ENCODE measurements at regions not wholly inside any gene's neighbourhood (a gene's known extent, or its start where the extent isn't known, plus 50 kb on each side); places are given as distances from the start of the nearest gene placed in this dataset.

- H3K36me3 Mint-ChIP-seq (ENCODE audit: low read depth, unreplicated experiment) = no peaks in the 10 kb centered on the region
Measured at GRCh38 chr4:55730280-55730931, 89.2 kb upstream of the EXOC1L start.

DNA sequence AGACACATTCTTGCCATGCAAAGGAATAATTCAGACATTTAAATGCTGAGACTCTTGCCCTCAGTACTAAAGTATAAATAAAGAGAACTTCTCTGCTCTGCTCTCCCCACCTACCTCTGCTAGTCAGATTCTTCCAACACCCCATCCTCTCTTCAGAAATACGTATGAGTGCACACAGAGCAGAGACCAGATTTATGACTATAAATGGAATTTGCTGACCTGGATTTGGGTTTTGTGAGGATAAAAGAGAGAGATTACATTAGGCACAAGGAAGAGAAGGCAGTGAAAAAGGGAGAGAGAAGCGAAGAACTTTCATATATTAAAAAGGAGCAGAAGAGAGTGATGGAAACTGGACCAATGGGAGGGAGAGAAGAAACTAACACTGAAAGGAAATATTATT lies 87.6 kb upstream of the EXOC1L start:
- Mint-ChIP-seq H3K27ac (ENCODE audit: unreplicated experiment) (no peak overlapping the region), H3K36me3 (ENCODE audit: low read depth, unreplicated experiment) (no peaks in the 10 kb centered on the region), H3K27me3 (ENCODE audit: unreplicated experiment) (peaks cover 5% of the 10 kb centered on the region), H3K4me1 (ENCODE audit: unreplicated experiment) (no peaks in the 10 kb centered on the region), H3K4me3 (ENCODE audit: unreplicated experiment) (no peak overlapping the region), H3K9me3 (ENCODE audit: unreplicated experiment) (no peaks in the 10 kb centered on the region)
- DNase-seq (ENCODE audit: low spot score) = no peak
- TF ChIP-seq, protein P1, sequence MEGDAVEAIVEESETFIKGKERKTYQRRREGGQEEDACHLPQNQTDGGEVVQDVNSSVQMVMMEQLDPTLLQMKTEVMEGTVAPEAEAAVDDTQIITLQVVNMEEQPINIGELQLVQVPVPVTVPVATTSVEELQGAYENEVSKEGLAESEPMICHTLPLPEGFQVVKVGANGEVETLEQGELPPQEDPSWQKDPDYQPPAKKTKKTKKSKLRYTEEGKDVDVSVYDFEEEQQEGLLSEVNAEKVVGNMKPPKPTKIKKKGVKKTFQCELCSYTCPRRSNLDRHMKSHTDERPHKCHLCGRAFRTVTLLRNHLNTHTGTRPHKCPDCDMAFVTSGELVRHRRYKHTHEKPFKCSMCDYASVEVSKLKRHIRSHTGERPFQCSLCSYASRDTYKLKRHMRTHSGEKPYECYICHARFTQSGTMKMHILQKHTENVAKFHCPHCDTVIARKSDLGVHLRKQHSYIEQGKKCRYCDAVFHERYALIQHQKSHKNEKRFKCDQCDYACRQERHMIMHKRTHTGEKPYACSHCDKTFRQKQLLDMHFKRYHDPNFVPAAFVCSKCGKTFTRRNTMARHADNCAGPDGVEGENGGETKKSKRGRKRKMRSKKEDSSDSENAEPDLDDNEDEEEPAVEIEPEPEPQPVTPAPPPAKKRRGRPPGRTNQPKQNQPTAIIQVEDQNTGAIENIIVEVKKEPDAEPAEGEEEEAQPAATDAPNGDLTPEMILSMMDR (IDR thresholded peaks at IDR 0.05; ENCODE audit: unreplicated experiment) = no peak

More at GRCh38 chr4:55730280-55730931, 89.2 kb upstream of the EXOC1L start:
- Mint-ChIP-seq H3K27ac (ENCODE audit: unreplicated experiment) (no peak overlapping the region), H3K4me1 (ENCODE audit: unreplicated experiment) (no peaks in the 10 kb centered on the region), H3K9me3 (ENCODE audit: unreplicated experiment) (no peaks in the 10 kb centered on the region), H3K27me3 (ENCODE audit: unreplicated experiment) (peaks cover 4% of the 10 kb centered on the region), H3K4me3 (ENCODE audit: unreplicated experiment) (no peak overlapping the region)
- TF ChIP-seq, protein P1 (IDR thresholded peaks at IDR 0.05; ENCODE audit: unreplicated experiment) = no peak
- DNase-seq (ENCODE audit: low spot score) = no peak

DNA sequence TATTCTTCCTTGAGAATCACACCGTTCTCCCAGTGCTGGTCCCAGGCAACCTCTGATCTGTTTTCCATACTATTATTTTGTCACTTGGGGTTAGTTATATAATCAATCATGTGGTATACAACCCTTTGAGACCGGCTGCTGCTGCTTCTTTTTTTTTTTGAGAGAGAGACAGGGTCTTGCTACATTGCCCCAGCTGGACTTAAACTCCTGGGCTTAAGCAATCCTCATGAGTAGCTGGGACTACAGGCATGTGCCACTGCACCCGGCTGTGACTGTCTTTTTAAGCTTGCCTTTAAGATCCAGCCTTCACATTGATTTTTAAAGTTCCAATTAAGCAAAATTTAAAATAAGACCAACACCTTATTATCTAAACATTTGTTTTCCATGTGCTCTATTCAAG lies 86.7 kb upstream of the EXOC1L start:
- H3K27me3 Mint-ChIP-seq (ENCODE audit: unreplicated experiment) = peaks cover 5% of the 10 kb centered on the region
- no peaks in the 10 kb centered on the region for H3K9me3 Mint-ChIP-seq (ENCODE audit: unreplicated experiment)

GRCh38 chr4:55733932-55734331 lies 85.7 kb upstream of the EXOC1L start:
- no peak overlapping the region for H3K27ac Mint-ChIP-seq (ENCODE audit: unreplicated experiment)
- no peaks in the 10 kb centered on the region for H3K9me3 Mint-ChIP-seq (ENCODE audit: unreplicated experiment)
- no peaks in the 10 kb centered on the region for H3K4me1 Mint-ChIP-seq (ENCODE audit: unreplicated experiment)
- DNase-seq (ENCODE audit: low spot score) = no peak
- peaks cover 5% of the 10 kb centered on the region for H3K27me3 Mint-ChIP-seq (ENCODE audit: unreplicated experiment)
- H3K36me3 Mint-ChIP-seq (ENCODE audit: low read depth, unreplicated experiment) = no peaks in the 10 kb centered on the region
- no peak overlapping the region for H3K4me3 Mint-ChIP-seq (ENCODE audit: unreplicated experiment)
- TF ChIP-seq, protein P1 (IDR thresholded peaks at IDR 0.05; ENCODE audit: unreplicated experiment) = no peak

More for the DNA sequence above, 86.7 kb upstream of the EXOC1L start:
- no peaks in the 10 kb centered on the region for H3K4me1 Mint-ChIP-seq (ENCODE audit: unreplicated experiment)
- no peak overlapping the region for H3K4me3 Mint-ChIP-seq (ENCODE audit: unreplicated experiment)
- TF ChIP-seq, protein P1 (IDR thresholded peaks at IDR 0.05; ENCODE audit: unreplicated experiment) = no peak
- no peak for DNase-seq (ENCODE audit: low spot score)
- H3K27ac Mint-ChIP-seq (ENCODE audit: unreplicated experiment) = no peak overlapping the region
- no peaks in the 10 kb centered on the region for H3K36me3 Mint-ChIP-seq (ENCODE audit: low read depth, unreplicated experiment)

GRCh38 chr4:55736605-55737183 lies 82.9 kb upstream of the EXOC1L start:
- TF ChIP-seq, protein P1 (IDR thresholded peaks at IDR 0.05; ENCODE audit: unreplicated experiment) = peak; percentile 73
- peaks cover 3% of the 10 kb centered on the region for H3K27me3 Mint-ChIP-seq (ENCODE audit: unreplicated experiment)
- no peaks in the 10 kb centered on the region for H3K36me3 Mint-ChIP-seq (ENCODE audit: low read depth, unreplicated experiment)
- no peak overlapping the region for H3K4me3 Mint-ChIP-seq (ENCODE audit: unreplicated experiment)
- H3K27ac Mint-ChIP-seq (ENCODE audit: unreplicated experiment) = no peak overlapping the region
- no peak for DNase-seq (ENCODE audit: low spot score)
- H3K4me1 Mint-ChIP-seq (ENCODE audit: unreplicated experiment) = no peaks in the 10 kb centered on the region
- H3K9me3 Mint-ChIP-seq (ENCODE audit: unreplicated experiment) = no peaks in the 10 kb centered on the region
